K562 (cell line): ENCODE measurements at regions not wholly inside any gene's neighbourhood (a gene's known extent, or its start where the extent isn't known, plus 50 kb on each side); places are given as distances from the start of the nearest gene placed in this dataset.

Experiments used
- ATAC-seq: fragments of 200-7000 bp; cut with Tn5 transposase; 3 replicates; pipeline ENCODE4 v1.9.1; 2020; ENCODE audit warnings: moderate library complexity
- BruUV-seq: library from RNA; stranded (reverse); fragments of 400-500 nt; replicated peaks from 2 replicates; lab custom pipeline; 2021; lab: Mats Ljungman, UMichigan
- CTCF ChIA-PET: fragments of 300-600 bp; formaldehyde crosslinking; extraction: SDS; loops from one replicate; lab custom pipeline; 2021; ENCODE audit warnings: low intra/inter-chr PET ratio; lab: Yijun Ruan, JAX
- POLR2A ChIA-PET: fragments of 300-600, 350-650 bp; sonication (Branson Sonifier 250); formaldehyde crosslinking; extraction: SDS; loops from one replicate; lab custom pipeline; 2021; ENCODE audit warnings: antibody characterized with exemption, inconsistent platforms; lab: Yijun Ruan, JAX
- DNase-seq, 4 experiments: peaks; one replicate each; pipeline versions ENCODE4 v3.0.0 to v3.0.0-alpha.2; 2011 to 2018; ENCODE audit warnings: low spot score in 3 of 4, mixed read lengths in 3 of 4; ENCODE audit errors: extremely low read depth in 1 of 4
- FAIRE-seq: peaks from 2 replicates; lab custom pipeline; 2011; peaks lifted over from hg19 to GRCh38; lab: Jason Lieb, UNC
- H2AFZ ChIP-seq: 2 replicates; pipeline ENCODE4 v1.6.0; 2011; ENCODE audit warnings: low read depth, low read length, control low read depth, inconsistent platforms
- H3K27ac ChIP-seq: fragments of 200-600 bp; 3 replicates; pipeline ENCODE4 v1.8.0; 2011; ENCODE audit warnings: low read depth, mild to moderate bottlenecking, control low read depth, inconsistent platforms, low read length, moderate library complexity, mixed read lengths; ENCODE audit errors: extremely low read depth
- H3K27me3 ChIP-seq, 2 experiments: fragments of 300-600 bp in 1 of 2; 2 replicates in 1 of 2; 3 replicates in 1 of 2; pipeline versions ENCODE4 v1.6.0 to v1.8.0; 2011; ENCODE audit warnings: inconsistent platforms in 2 of 2, low read length in 2 of 2, mild to moderate bottlenecking in 1 of 2, mixed read lengths in 1 of 2, moderate library complexity in 1 of 2; ENCODE audit not compliant: control insufficient read depth in 2 of 2, insufficient read depth in 2 of 2
- H3K36me3 ChIP-seq: fragments of 300-600 bp; 3 replicates; pipeline ENCODE4 v1.8.0; 2011; ENCODE audit warnings: mild to moderate bottlenecking, low read length, inconsistent platforms; ENCODE audit not compliant: control insufficient read depth, insufficient read depth
- H3K4me1 ChIP-seq, 2 experiments: fragments of 200-600 bp in 1 of 2; replicated peaks in 1 of 2; 2 replicates in 1 of 2; 3 replicates in 1 of 2; pipeline versions ENCODE4 v1.5.1 to v1.8.0; 2011; ENCODE audit warnings: inconsistent platforms in 2 of 2, low read length in 2 of 2, mild to moderate bottlenecking in 1 of 2, mixed read lengths in 1 of 2, moderate library complexity in 1 of 2; ENCODE audit not compliant: control insufficient read depth in 2 of 2, insufficient read depth in 2 of 2
- H3K4me2 ChIP-seq: 2 replicates; pipeline ENCODE4 v1.6.1; 2011; ENCODE audit warnings: low read length, control low read depth, inconsistent platforms, mixed read lengths; ENCODE audit not compliant: insufficient read depth
- H3K4me3 ChIP-seq: fragments of 200-600 bp; sonication (generic), shearing (Covaris generic); 2 replicates; pipeline ENCODE4 v1.5.1; 2016; ENCODE audit warnings: control low read depth, inconsistent platforms
- H3K79me2 ChIP-seq: fragments of 200-600 bp; 3 replicates; pipeline ENCODE4 v1.8.0; 2011; ENCODE audit warnings: low read length, inconsistent platforms; ENCODE audit not compliant: control insufficient read depth, insufficient read depth
- H3K9ac ChIP-seq, 2 experiments: 2 replicates each; pipeline versions ENCODE4 v1.6.0 to v1.6.1; 2011; ENCODE audit warnings: low read depth in 2 of 2, low read length in 2 of 2, control low read depth in 1 of 2, inconsistent platforms in 1 of 2, mild to moderate bottlenecking in 1 of 2, mixed read lengths in 1 of 2; ENCODE audit not compliant: insufficient read depth in 1 of 2
- H3K9me1 ChIP-seq: one replicate; pipeline ENCODE4 v1.6.0; 2011; ENCODE audit warnings: inconsistent platforms, mild to moderate bottlenecking, low read length, moderate library complexity; ENCODE audit not compliant: control insufficient read depth, insufficient read depth
- H3K9me3 ChIP-seq: replicated peaks from 2 replicates; pipeline ENCODE4 v1.5.1; 2011; ENCODE audit warnings: low read depth, low read length, inconsistent platforms; ENCODE audit not compliant: control insufficient read depth, insufficient read depth
- H4K20me1 ChIP-seq: replicated peaks from 2 replicates; pipeline ENCODE4 v1.6.1; 2011; ENCODE audit warnings: low read length, inconsistent platforms, mixed read lengths; ENCODE audit not compliant: control insufficient read depth, insufficient read depth
- BRF1 ChIP-seq: IDR thresholded peaks from 3 replicates; pipeline ENCODE4 v1.6.1; 2011; ENCODE audit warnings: borderline replicate concordance, mild to moderate bottlenecking; ENCODE audit not compliant: insufficient read length; ENCODE audit errors: extremely low read depth
- CAMTA2 ChIP-seq: fragments of 250-450 bp; sonication (Bioruptor Pico); conservative IDR thresholded peaks from 2 replicates; pipeline ENCODE4 v1.5.1; 2022
- CBFA2T3 ChIP-seq: fragments of 450-650 bp; IDR thresholded peaks from 2 replicates; pipeline ENCODE4 v1.6.1; 2017
- CHAMP1 ChIP-seq: fragments of 450-650 bp; IDR thresholded peaks from 2 replicates; pipeline ENCODE4 v1.6.1; 2016; ENCODE audit warnings: mild to moderate bottlenecking
- CLOCK ChIP-seq: fragments of 250-450 bp; sonication (Bioruptor Pico); IDR thresholded peaks from 2 replicates; pipeline ENCODE4 v1.4.0; 2020; ENCODE audit warnings: mild to moderate bottlenecking, moderate library complexity, borderline replicate concordance
- CREBBP ChIP-seq: IDR thresholded peaks from one replicate; pipeline ENCODE4 v1.6.1; 2012; ENCODE audit warnings: low read depth, mild to moderate bottlenecking, control low read depth, inconsistent platforms, low read length
- DPF2 ChIP-seq: fragments of 450-650 bp; IDR thresholded peaks from 2 replicates; pipeline ENCODE4 v1.6.1; 2016
- HNRNPK ChIP-seq: fragments of 200-400 bp; formaldehyde crosslinking; IDR thresholded peaks from one replicate; pipeline ENCODE4 v1.6.1; 2018; ENCODE audit warnings: mild to moderate bottlenecking, low read depth, low read length; ENCODE audit not compliant: poor library complexity, severe bottlenecking
- KDM1A ChIP-seq, 2 experiments: fragments of 450-650 bp; IDR thresholded peaks; 2 replicates each; pipeline ENCODE4 v1.6.1; 2016; ENCODE audit warnings: mild to moderate bottlenecking in 2 of 2
- MAFK ChIP-seq: IDR thresholded peaks from 2 replicates; pipeline ENCODE4 v1.6.1; 2011; ENCODE audit warnings: low read length, improper control_type of control experiment
- PHF21A ChIP-seq: fragments of 450-650 bp; IDR thresholded peaks from 2 replicates; pipeline ENCODE4 v1.6.1; 2017; ENCODE audit warnings: low read depth, borderline replicate concordance
- PKNOX1 ChIP-seq: fragments of 450-650 bp; IDR thresholded peaks from 2 replicates; pipeline ENCODE4 v1.6.1; 2016
- TCFL5 ChIP-seq: fragments of 250-450 bp; sonication (Bioruptor Pico); conservative IDR thresholded peaks from 2 replicates; pipeline ENCODE4 v1.6.1; 2021; ENCODE audit warnings: mild to moderate bottlenecking, moderate library complexity, matching md5 sums
- TEAD2 ChIP-seq: fragments of 450-650 bp; IDR thresholded peaks from 2 replicates; pipeline ENCODE4 v1.6.1; 2016; ENCODE audit warnings: missing genetic modification characterization, control low read depth, missing compliant biosample characterization
- ZNF644 ChIP-seq: fragments of 200-800 bp; sonication (Bioruptor generic); IDR thresholded peaks from 2 replicates; pipeline ENCODE4 v1.6.1; 2016; ENCODE audit warnings: low read depth, missing genetic modification characterization, missing compliant biosample characterization
- ZNF75A ChIP-seq: fragments of 450-650 bp; formaldehyde crosslinking; IDR thresholded peaks from 2 replicates; pipeline ENCODE4 v1.4.0; 2020; ENCODE audit warnings: mild to moderate bottlenecking
- ZNF778 ChIP-seq: fragments of 450-650 bp; formaldehyde crosslinking; IDR thresholded peaks from 2 replicates; pipeline ENCODE4 v1.4.0; 2020; ENCODE audit warnings: mild to moderate bottlenecking, moderate library complexity
- ZNF79 ChIP-seq: fragments of 250-450 bp; sonication (Bioruptor Pico); IDR thresholded peaks from 2 replicates; pipeline ENCODE4 v1.4.0; 2020; ENCODE audit warnings: low read depth, mild to moderate bottlenecking, moderate library complexity
- WGBS: fragments of 100-300 bp; shearing (Covaris generic); methylation state at CpG from one replicate; pipeline ENCODE4 v1.1.6; 2016; ENCODE audit warnings: low coverage, mixed read lengths; ENCODE audit not compliant: insufficient coverage; ENCODE audit errors: missing lambda C conversion rate; 5-methylcytosine and 5-hydroxymethylcytosine counted together
- in situ Hi-C: fragments of 300-500 bp; cut with MboI; formaldehyde crosslinking; loops from 4 replicates; pipeline ENCODE4 v1.15.0; 2018; ENCODE audit warnings: inconsistent platforms, mixed read lengths
- intact Hi-C: fragments of 100-400 bp; cut with micrococcal nuclease; formaldehyde crosslinking; loops from 2 replicates; pipeline ENCODE4 v1.14.2; 2022

GRCh38 chr10:15461353-15462108 lies 90.4 kb upstream of the FAM171A1 start:
- Histone ChIP-seq H4K20me1 (no peaks in the 10 kb centered on the region), H3K36me3 (no peaks in the 10 kb centered on the region; the same call in 2 of the 3 replicates), H3K9me3 (peaks cover 16% of the 10 kb centered on the region), H3K27me3 (no peaks in the 10 kb centered on the region), H3K9ac (no peak overlapping the region), H3K4me2 (no peak overlapping the region), H3K79me2 (no peaks in the 10 kb centered on the region), H3K4me1 (peaks cover 0 to 7% of the 10 kb centered on the region in 2 experiments; a peak in 2 of 5 replicates), H3K27ac (peak overlapping the region; percentile 27; the same call in 1 of the 3 replicates), H2AFZ (peak overlapping the region; percentile 34; the same call in 1 of the 2 replicates), H3K4me3 (no peak overlapping the region), H3K9me1 (no peaks in the 10 kb centered on the region)
- intact Hi-C loops (loop anchor here (1.0 kb wide), 2 partner anchors 27 to 254 kb away; no protein-coding TSS in a partner anchor), in situ Hi-C loops (no loop called here)
- 42% methylated on average over 9 of the region's 9 CpGs for WGBS
- CTCF ChIA-PET = no interaction called here
- POLR2A ChIA-PET = no interaction called here
- FAIRE-seq (peak; percentile 96), ATAC-seq (peak; percentile 100), DNase-seq (peak; percentile 52 to 85 (median 68))
- no TSS peak for BruUV-seq
- no peak for TF ChIP-seq PHF21A
- no peak for TF ChIP-seq TEAD2 (tag)
- no peak for TF ChIP-seq HNRNPK
- TF ChIP-seq ZNF75A (CRISPR knock-in tag) = no peak
- no peak for TF ChIP-seq CLOCK (CRISPR knock-in tag)
- TF ChIP-seq TCFL5 = no peak
- no peak for TF ChIP-seq ZNF778 (CRISPR knock-in tag)
- TF ChIP-seq ZNF79 = no peak
- peak; percentile 22 to 34; a peak in 1 of 4 replicates for TF ChIP-seq KDM1A (IDR thresholded peaks at IDR 0.05)
- TF ChIP-seq BRF1 = no peak
- 0 out of 2 replicates have a peak, but pooled peaks have one; percentile 53 for TF ChIP-seq CHAMP1
- TF ChIP-seq MAFK = peak; percentile 87
- peak; percentile 38; the same call in 1 of the 2 replicates for TF ChIP-seq PKNOX1
- TF ChIP-seq ZNF644 (tag) = no peak
- TF ChIP-seq CREBBP = no peak
- 0 out of 2 replicates have a peak, but pooled peaks have one; percentile 47 for TF ChIP-seq DPF2
- TF ChIP-seq CAMTA2 (CRISPR knock-in tag) = no peak
- peak; percentile 46 for TF ChIP-seq CBFA2T3
